Epithelial cell of esophagus (primary cell): ENCODE measurements at regions not wholly inside any gene's neighbourhood (a gene's known extent, or its start where the extent isn't known, plus 50 kb on each side); places are given as distances from the start of the nearest gene placed in this dataset.
"Not testable (repeated sequence)": the region's sequence is repeated elsewhere in the genome, so short reads cannot be mapped to it uniquely, and the experiment has no call there.

Experiments used
- DNase-seq: peaks from one replicate; pipeline ENCODE4 v3.0.0; 2010; ENCODE audit warnings: low read depth
- H3K4me3 ChIP-seq: 2 replicates; pipeline ENCODE4 v1.5.1; 2011; ENCODE audit warnings: mild to moderate bottlenecking, low read length, control low read depth
- TF ChIP-seq, protein P1 (sequence below): IDR thresholded peaks from 2 replicates; pipeline ENCODE4 v1.5.1; 2011; ENCODE audit warnings: low read depth, mild to moderate bottlenecking, low read length, control low read depth, inconsistent platforms; ENCODE audit not compliant: insufficient read depth; ENCODE audit errors: missing control alignments

DNA sequence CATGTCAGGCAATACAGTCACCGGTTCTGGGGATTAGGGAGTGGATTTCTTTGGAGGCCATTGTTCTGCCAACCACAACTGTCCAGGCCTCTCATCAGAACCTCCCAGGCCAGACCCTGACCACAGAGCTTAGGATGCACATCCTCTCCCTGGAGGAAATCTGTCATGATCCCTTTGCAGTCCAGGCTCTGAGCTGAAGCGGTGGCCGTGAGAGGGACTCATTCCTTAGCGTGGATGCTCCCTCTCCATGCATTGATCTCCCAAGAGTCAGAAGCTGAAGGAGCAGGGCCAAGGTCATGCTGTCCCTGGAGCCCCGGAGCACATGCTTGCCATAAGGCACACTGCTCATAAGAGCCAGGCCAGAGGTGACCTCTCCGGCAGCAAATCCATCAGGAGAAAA is 181.4 kb downstream of the COPRS start:
- TF ChIP-seq, protein P1, sequence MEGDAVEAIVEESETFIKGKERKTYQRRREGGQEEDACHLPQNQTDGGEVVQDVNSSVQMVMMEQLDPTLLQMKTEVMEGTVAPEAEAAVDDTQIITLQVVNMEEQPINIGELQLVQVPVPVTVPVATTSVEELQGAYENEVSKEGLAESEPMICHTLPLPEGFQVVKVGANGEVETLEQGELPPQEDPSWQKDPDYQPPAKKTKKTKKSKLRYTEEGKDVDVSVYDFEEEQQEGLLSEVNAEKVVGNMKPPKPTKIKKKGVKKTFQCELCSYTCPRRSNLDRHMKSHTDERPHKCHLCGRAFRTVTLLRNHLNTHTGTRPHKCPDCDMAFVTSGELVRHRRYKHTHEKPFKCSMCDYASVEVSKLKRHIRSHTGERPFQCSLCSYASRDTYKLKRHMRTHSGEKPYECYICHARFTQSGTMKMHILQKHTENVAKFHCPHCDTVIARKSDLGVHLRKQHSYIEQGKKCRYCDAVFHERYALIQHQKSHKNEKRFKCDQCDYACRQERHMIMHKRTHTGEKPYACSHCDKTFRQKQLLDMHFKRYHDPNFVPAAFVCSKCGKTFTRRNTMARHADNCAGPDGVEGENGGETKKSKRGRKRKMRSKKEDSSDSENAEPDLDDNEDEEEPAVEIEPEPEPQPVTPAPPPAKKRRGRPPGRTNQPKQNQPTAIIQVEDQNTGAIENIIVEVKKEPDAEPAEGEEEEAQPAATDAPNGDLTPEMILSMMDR = no peak
- DNase-seq = no peak
- no peak overlapping the region for H3K4me3 ChIP-seq

GRCh38 chr17:31677036-31677435 is 182.0 kb downstream of the COPRS start:
- no peak overlapping the region for H3K4me3 ChIP-seq
- TF ChIP-seq, protein P1 = no peak
- no peak for DNase-seq

- not testable (repeated sequence) for H3K4me3 ChIP-seq, DNase-seq
Observed at GRCh38 chr17:31675392-31675791, 183.7 kb downstream of the COPRS start.

DNA sequence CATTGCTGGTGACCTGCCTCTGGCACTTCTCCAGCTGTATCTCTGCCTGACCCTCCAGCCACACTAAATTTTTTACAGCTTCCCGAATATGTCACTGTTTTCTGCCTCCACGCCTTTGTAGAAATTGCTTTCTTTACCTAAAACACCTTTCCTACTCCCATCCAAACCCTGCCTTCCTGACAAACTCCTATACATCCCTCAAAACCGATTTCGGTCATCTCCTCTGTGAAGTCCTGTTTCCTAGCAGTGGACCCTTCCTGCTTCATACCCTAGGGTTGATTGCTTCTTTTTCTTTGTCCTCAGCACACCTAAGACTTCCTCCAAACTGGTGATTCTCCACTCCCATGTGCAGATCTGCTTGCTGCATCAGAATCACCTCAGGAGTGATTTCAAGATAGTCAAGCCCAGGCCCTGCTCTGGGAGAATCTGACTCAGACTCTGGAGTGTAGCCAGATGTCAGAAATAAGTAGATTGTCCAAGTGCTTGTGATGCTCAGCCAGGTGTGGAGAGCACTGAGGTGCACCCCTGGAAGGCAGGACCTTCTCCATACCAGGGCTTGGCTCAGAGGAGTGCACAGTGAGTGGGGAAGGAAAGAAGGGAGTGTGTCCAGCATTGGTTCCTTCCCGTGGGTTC is 184.2 kb downstream of the COPRS start:
- DNase-seq = peak; percentile 94
- TF ChIP-seq, protein P1 = no peak
- no peak overlapping the region for H3K4me3 ChIP-seq

DNA sequence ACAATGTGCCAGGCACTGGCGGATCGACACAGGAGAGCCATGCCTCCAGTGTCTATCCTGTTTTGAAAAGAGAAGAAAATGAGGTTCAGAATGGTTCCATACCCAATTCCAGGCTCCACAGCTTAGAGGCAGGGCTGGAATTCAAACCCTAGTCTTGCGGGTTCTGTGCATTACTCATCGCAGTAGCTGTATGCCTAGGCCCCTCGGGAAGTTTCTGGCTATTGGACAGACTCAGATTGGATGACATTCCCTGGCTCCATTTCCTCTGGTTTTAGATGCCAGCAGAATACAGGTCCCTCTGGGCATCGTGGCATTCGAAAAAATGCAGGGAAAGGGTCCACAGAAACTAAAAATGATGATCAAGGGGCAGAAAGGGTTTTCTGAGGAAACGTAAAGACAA is 184.7 kb downstream of the COPRS start:
- H3K4me3 ChIP-seq = no peak overlapping the region
- TF ChIP-seq, protein P1 = no peak
- DNase-seq = peak; percentile 58

GRCh38 chr17:31673076-31673475 is 186.0 kb downstream of the COPRS start:
- no peak overlapping the region for H3K4me3 ChIP-seq
- no peak for DNase-seq
- TF ChIP-seq, protein P1 = no peak

- DNase-seq = no peak
Observed at GRCh38 chr17:31672161-31672819, 186.8 kb downstream of the COPRS start.

More at GRCh38 chr17:31672161-31672819, 186.8 kb downstream of the COPRS start:
- TF ChIP-seq, protein P1 = no peak
- no peak overlapping the region for H3K4me3 ChIP-seq
